Esophagus muscularis mucosa (tissue), 4 donors: ENCODE measurements at regions not wholly inside any gene's neighbourhood (a gene's known extent, or its start where the extent isn't known, plus 50 kb on each side); places are given as distances from the start of the nearest gene placed in this dataset.

Experiments
- DNase-seq: peaks from one replicate; pipeline ENCODE4 v3.0.0-alpha.2; 2017; ENCODE audit errors: extremely low spot score
- H3K27ac ChIP-seq, 4 donors: fragments of 200-600 bp; sonication (generic); replicated peaks in 1 of 4; 1 replicate in 3 of 4; 2 replicates in 1 of 4; pipeline ENCODE4 v1.5.1; 2016 to 2019; ENCODE audit warnings: mild to moderate bottlenecking in 1 of 4
- H3K27me3 ChIP-seq, 4 donors: fragments of 200-600 bp; sonication (generic); one replicate each; pipeline versions ENCODE4 v1.5.1 to v1.6.0; 2016 to 2019
- H3K36me3 ChIP-seq, 4 donors: fragments of 200-600 bp; sonication (generic); one replicate each; pipeline ENCODE4 v1.5.1; 2016 to 2019
- H3K4me1 ChIP-seq, 4 donors: fragments of 200-600 bp; sonication (generic); one replicate each; pipeline ENCODE4 v1.5.1; 2016 to 2019
- H3K4me3 ChIP-seq, 4 donors: fragments of 200-600 bp; sonication (generic); 1 replicate in 2 of 4; 2 replicates in 2 of 4; pipeline ENCODE4 v1.5.1; 2016 to 2019; ENCODE audit warnings: mild to moderate bottlenecking in 4 of 4, moderate library complexity in 1 of 4
- H3K9me3 ChIP-seq, 4 donors: fragments of 200-600 bp; sonication (generic); 1 replicate in 3 of 4; 2 replicates in 1 of 4; pipeline ENCODE4 v1.5.1; 2016 to 2019
- EP300 ChIP-seq: sonication (generic); formaldehyde crosslinking; IDR thresholded peaks from one replicate; pipeline ENCODE4 v1.6.1; 2017; ENCODE audit warnings: antibody characterized with exemption
- POLR2A ChIP-seq: fragments of 450-650 bp; IDR thresholded peaks from one replicate; pipeline ENCODE4 v1.6.1; 2017; ENCODE audit warnings: antibody characterized with exemption, moderate library complexity, mild to moderate bottlenecking, low read depth
- POLR2AphosphoS5 ChIP-seq, 2 donors: sonication (generic); formaldehyde crosslinking; IDR thresholded peaks; one replicate each; pipeline ENCODE4 v1.6.1; 2017; ENCODE audit warnings: antibody characterized with exemption in 2 of 2
- WGBS: methylation state at CpG from one replicate; pipeline ENCODE4 v1.1.5; 2018; 5-methylcytosine and 5-hydroxymethylcytosine counted together
- intact Hi-C: fragments of 100-400 bp; cut with DNase I; formaldehyde crosslinking; loops from one replicate; pipeline ENCODE4 v1.15.1; 2023
- TF ChIP-seq, protein P1 (sequence below), 3 experiments: fragments of 200-600 bp in 2 of 3; fragments of 450-650 bp in 1 of 3; sonication (generic) in 2 of 3; IDR thresholded peaks; one replicate each; pipeline ENCODE4 v1.5.1; 2017 to 2019; ENCODE audit warnings: antibody characterized with exemption in 3 of 3, mild to moderate bottlenecking in 2 of 3, moderate library complexity in 1 of 3

DNA sequence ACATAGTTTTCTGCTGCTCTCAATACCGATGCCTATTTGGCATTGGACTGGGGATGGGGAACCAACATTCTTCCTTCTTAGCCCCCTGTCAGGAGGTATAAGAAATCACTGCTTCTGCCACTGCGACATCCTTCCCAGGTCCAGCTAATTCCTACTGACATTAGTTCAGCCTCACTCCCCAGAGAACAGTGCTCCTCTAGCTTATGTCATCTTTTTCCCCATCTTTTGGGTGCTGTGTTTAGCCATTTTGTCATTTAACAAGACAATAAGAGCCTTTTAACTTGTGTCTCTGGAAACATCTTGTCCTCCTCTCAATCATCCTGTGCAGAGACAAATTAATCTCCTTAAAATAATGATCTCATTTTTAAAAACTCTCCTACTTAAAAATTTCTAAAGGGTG, 167.0 kb upstream of the PLXNC1 start:
- intact Hi-C loops = no loop called here

DNA sequence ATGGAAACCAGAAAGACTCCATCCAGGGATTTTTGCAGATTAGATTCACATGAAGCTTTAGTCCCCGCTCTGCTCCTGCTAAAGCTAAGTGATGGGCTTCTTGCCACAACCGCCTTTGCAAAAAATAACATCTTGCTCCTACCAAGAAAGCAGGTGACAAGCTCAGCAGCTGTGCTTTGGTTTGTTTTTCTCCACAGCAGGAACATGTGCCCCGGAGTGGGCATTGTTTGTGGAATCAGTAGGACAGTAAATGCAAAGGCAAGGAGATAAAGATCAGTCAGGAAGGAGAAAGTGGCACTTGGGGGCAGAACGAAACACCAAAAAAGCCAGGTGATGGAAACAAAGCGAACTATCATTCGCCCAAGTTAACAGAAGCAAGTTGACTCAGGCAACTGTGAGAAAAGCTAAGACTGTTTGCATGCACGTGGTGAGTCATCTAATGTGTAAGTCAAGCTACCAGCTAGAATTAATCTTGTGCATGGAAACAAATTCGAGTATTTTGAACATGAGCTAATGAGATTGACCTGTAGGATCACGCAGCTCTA, 165.5 kb upstream of the PLXNC1 start:
- Histone ChIP-seq H3K36me3 (no peaks in the 10 kb centered on the region), H3K27ac (no peak overlapping the region), H3K4me3 (no peak overlapping the region), H3K4me1 (peaks cover 0 to 11% (median 5%) of the 10 kb centered on the region in 4 donors), H3K9me3 (no peaks in the 10 kb centered on the region), H3K27me3 (no peaks in the 10 kb centered on the region)
- DNase-seq = no peak
- TF ChIP-seq POLR2A = no peak
- TF ChIP-seq, protein P1, sequence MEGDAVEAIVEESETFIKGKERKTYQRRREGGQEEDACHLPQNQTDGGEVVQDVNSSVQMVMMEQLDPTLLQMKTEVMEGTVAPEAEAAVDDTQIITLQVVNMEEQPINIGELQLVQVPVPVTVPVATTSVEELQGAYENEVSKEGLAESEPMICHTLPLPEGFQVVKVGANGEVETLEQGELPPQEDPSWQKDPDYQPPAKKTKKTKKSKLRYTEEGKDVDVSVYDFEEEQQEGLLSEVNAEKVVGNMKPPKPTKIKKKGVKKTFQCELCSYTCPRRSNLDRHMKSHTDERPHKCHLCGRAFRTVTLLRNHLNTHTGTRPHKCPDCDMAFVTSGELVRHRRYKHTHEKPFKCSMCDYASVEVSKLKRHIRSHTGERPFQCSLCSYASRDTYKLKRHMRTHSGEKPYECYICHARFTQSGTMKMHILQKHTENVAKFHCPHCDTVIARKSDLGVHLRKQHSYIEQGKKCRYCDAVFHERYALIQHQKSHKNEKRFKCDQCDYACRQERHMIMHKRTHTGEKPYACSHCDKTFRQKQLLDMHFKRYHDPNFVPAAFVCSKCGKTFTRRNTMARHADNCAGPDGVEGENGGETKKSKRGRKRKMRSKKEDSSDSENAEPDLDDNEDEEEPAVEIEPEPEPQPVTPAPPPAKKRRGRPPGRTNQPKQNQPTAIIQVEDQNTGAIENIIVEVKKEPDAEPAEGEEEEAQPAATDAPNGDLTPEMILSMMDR (IDR thresholded peaks at IDR 0.05) = no peak
- TF ChIP-seq POLR2AphosphoS5 (IDR thresholded peaks at IDR 0.05) = no peak
- TF ChIP-seq EP300 = no peak
- 72% methylated on average over 9 of the region's 9 CpGs for WGBS
- intact Hi-C loops = no loop called here

More for the DNA sequence above, 167.0 kb upstream of the PLXNC1 start:
- no peak for DNase-seq
- Histone ChIP-seq H3K9me3 (no peaks in the 10 kb centered on the region), H3K4me1 (peaks cover 0 to 11% (median 5%) of the 10 kb centered on the region in 4 donors), H3K36me3 (no peaks in the 10 kb centered on the region), H3K4me3 (no peak overlapping the region), H3K27ac (no peak overlapping the region), H3K27me3 (no peaks in the 10 kb centered on the region)
- WGBS = 98% methylated on average over 2 of the region's 2 CpGs
- TF ChIP-seq, protein P1 (IDR thresholded peaks at IDR 0.05) = no peak
- TF ChIP-seq POLR2A = no peak
- TF ChIP-seq EP300 = no peak
- no peak for TF ChIP-seq POLR2AphosphoS5 (IDR thresholded peaks at IDR 0.05)

DNA sequence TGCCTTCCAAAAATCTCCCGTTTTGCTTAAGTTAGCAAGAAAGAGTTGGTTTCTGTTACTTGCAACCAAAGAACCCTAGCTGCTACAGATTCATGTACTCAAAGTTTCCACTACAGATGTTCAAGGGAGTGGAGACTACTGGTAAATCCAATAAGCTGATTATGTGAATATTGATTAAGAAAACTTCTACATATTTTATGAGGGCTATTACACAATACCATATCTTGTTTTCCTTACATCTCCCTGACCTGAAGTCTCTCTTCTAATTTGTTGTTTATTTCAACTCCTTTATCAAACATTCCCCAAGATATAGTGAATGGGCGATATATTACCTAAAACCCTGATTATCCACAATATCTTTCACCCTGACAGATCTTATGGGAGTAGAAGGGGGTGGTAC, 164.4 kb upstream of the PLXNC1 start:
- no peak for DNase-seq
- no peak overlapping the region for H3K27ac ChIP-seq
- H3K36me3 ChIP-seq = no peaks in the 10 kb centered on the region
- intact Hi-C loops = no loop called here
- H3K4me1 ChIP-seq = peaks cover 0 to 4% (median under 1%) of the 10 kb centered on the region in 4 donors
- WGBS = 85% methylated on average over 2 of the region's 2 CpGs
- H3K4me3 ChIP-seq = no peak overlapping the region
- H3K9me3 ChIP-seq = no peaks in the 10 kb centered on the region
- no peaks in the 10 kb centered on the region for H3K27me3 ChIP-seq
- TF ChIP-seq POLR2A (no peak), EP300 (no peak), POLR2AphosphoS5 (IDR thresholded peaks at IDR 0.05) (no peak)
- TF ChIP-seq, protein P1 (IDR thresholded peaks at IDR 0.05) = no peak

DNA sequence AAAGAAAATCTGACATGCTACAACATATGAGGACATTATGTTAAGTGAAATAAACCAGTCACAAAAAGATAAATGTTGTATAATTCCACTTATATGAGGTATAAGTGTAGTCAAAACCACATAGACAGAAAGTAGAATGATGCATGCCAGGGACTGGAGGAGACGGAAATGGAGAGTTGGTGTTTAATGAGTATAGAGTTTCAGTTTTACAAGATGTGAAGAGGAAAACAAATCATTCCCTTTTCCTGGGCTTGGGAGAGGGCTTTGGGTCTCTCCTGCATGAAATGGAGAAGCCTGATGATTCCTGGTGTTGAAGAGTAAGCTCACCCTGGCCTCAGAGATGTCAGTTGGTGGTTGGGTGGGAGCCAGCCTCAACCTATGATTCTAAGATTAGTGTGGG, 158.4 kb upstream of the PLXNC1 start:
- Histone ChIP-seq H3K36me3 (no peaks in the 10 kb centered on the region), H3K27me3 (no peaks in the 10 kb centered on the region), H3K9me3 (no peaks in the 10 kb centered on the region), H3K4me1 (peaks cover 0 to 3% (median 0%) of the 10 kb centered on the region in 4 donors), H3K4me3 (no peak overlapping the region), H3K27ac (no peak overlapping the region)
- intact Hi-C loops = no loop called here
- 93% methylated on average over 1 of the region's 1 CpG for WGBS
- DNase-seq = no peak
- no peak for TF ChIP-seq POLR2A
- TF ChIP-seq EP300 = no peak
- TF ChIP-seq, protein P1 (IDR thresholded peaks at IDR 0.05) = no peak
- no peak for TF ChIP-seq POLR2AphosphoS5 (IDR thresholded peaks at IDR 0.05)
